HFF-Myc (cell line): ENCODE measurements at regions not wholly inside any gene's neighbourhood (a gene's known extent, or its start where the extent isn't known, plus 50 kb on each side); places are given as distances from the start of the nearest gene placed in this dataset.

Experiments
- DNase-seq: peaks from one replicate; pipeline ENCODE4 v3.0.0-alpha.2; 2011; ENCODE audit warnings: low read depth; ENCODE audit errors: extremely low read depth
- H3K4me3 ChIP-seq: replicated peaks from 2 replicates; pipeline ENCODE4 v1.5.1; 2011; ENCODE audit warnings: low read depth, mild to moderate bottlenecking, control low read depth, low read length
- CTCF ChIP-seq: IDR thresholded peaks from 2 replicates; pipeline ENCODE4 v1.5.1; 2012; ENCODE audit warnings: mild to moderate bottlenecking, low read depth, low read length, control low read depth; ENCODE audit errors: missing control alignments

DNA sequence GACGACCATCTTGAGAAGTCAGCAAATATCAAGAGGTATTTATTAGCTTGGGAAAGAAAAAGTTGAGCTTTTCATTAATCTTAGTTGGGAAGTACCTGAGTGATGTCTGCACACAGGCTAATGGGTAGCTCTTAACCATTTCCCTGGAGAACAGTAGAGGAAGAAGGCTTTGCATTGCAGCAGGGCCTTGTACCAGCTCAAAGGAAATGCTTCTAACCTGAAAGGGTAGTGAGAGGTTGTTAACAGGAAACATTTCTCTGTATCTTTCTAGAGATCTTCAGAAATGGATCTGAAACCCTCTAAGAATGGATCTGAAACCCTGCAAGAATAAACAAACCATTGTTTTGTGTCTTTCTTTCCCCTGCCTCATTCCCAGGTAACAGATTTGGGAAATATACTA lies 393.3 kb downstream of the PLK2 start:
- no peak for TF ChIP-seq CTCF
- H3K4me3 ChIP-seq = no peak overlapping the region
- no peak for DNase-seq

- no peak overlapping the region for H3K4me3 ChIP-seq
- no peak for DNase-seq
- TF ChIP-seq CTCF = no peak
Measured at GRCh38 chr5:58066076-58066475, 393.8 kb downstream of the PLK2 start.

- DNase-seq = peak; percentile 72
- TF ChIP-seq CTCF = no peak
- H3K4me3 ChIP-seq = no peak overlapping the region
Measured at GRCh38 chr5:58064801-58065200, 395.1 kb downstream of the PLK2 start.

GRCh38 chr5:58060996-58061395 lies 398.9 kb downstream of the PLK2 start:
- no peak for DNase-seq
- H3K4me3 ChIP-seq = no peak overlapping the region
- no peak for TF ChIP-seq CTCF

DNA sequence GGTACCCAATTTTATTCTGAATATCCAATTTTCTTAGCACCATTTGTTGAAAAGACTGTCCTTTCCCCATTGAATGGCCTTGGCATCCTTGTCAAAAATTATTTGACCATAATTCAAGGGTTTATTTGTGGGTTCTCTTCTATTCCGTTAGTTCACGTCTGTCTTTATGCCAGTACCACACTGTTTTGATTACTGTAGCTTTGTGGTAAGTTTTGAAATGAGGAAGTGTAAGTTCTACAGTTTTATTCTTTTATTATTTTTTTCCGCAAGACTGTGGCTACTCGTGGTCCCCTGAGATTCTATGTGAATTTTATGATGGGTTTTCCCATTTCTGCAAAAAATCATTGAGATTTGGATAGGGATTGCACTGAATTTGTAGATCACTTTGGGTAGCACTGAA lies 402.6 kb downstream of the PLK2 start:
- no peak overlapping the region for H3K4me3 ChIP-seq
- no peak for DNase-seq
- TF ChIP-seq CTCF = no peak

- no peak for TF ChIP-seq CTCF
- no peak overlapping the region for H3K4me3 ChIP-seq
- no peak for DNase-seq
Measured at GRCh38 chr5:58056546-58056945, 403.3 kb downstream of the PLK2 start.

DNA sequence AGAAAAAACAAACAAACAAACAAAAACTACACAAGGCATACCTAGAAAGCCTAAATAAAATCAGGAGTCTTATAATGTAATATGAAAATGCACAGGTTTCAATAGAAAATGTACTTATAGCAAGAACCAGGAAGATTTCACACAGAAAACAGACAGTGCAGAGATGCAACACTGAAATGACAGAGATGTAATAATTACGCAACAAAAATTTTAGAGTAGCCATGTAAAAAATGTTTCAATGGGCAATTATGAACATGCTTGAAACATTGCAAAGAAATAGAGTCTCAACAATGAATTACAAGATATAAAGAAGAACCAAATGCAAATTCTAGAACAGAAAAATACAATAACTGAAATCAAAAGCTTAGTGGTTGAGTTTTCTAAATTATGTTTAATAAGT lies 405.9 kb downstream of the PLK2 start:
- H3K4me3 ChIP-seq = no peak overlapping the region
- TF ChIP-seq CTCF = no peak
- no peak for DNase-seq
